HEK293 (cell line): ENCODE measurements at regions not wholly inside any gene's neighbourhood (a gene's known extent, or its start where the extent isn't known, plus 50 kb on each side); places are given as distances from the start of the nearest gene placed in this dataset.

ENCODE experiments used
- BCL11B ChIP-seq: fragments of 450-650 bp; formaldehyde crosslinking; IDR thresholded peaks from 2 replicates; pipeline ENCODE4 v1.5.1; 2016; ENCODE audit warnings: low read depth, missing biosample characterization, missing genetic modification characterization
- KLF16 ChIP-seq: fragments of 450-650 bp; formaldehyde crosslinking; IDR thresholded peaks from 2 replicates; pipeline ENCODE4 v1.5.1; 2017; ENCODE audit warnings: missing biosample characterization, missing genetic modification characterization
- SETDB1 ChIP-seq: IDR thresholded peaks from one replicate; pipeline ENCODE4 v1.6.1; 2017; ENCODE audit warnings: mild to moderate bottlenecking, low read length, moderate library complexity, mixed read lengths; ENCODE audit not compliant: insufficient read length
- YY1 ChIP-seq: fragments of 450-650 bp; formaldehyde crosslinking; IDR thresholded peaks from 2 replicates; pipeline ENCODE4 v1.5.1; 2018; ENCODE audit warnings: missing biosample characterization, missing genetic modification characterization
- ZSCAN5A ChIP-seq: fragments of 450-650 bp; formaldehyde crosslinking; IDR thresholded peaks from 2 replicates; pipeline ENCODE4 v1.5.1; 2016; ENCODE audit warnings: missing biosample characterization, missing genetic modification characterization
- TF ChIP-seq, protein P1 (sequence below): fragments of 450-650 bp; formaldehyde crosslinking; IDR thresholded peaks from 2 replicates; pipeline ENCODE4 v1.5.1; 2016; ENCODE audit warnings: missing biosample characterization, missing genetic modification characterization

GRCh38 chr1:168447871-168448270 is 95.9 kb downstream of the XCL2 start:
- TF ChIP-seq, protein P1, sequence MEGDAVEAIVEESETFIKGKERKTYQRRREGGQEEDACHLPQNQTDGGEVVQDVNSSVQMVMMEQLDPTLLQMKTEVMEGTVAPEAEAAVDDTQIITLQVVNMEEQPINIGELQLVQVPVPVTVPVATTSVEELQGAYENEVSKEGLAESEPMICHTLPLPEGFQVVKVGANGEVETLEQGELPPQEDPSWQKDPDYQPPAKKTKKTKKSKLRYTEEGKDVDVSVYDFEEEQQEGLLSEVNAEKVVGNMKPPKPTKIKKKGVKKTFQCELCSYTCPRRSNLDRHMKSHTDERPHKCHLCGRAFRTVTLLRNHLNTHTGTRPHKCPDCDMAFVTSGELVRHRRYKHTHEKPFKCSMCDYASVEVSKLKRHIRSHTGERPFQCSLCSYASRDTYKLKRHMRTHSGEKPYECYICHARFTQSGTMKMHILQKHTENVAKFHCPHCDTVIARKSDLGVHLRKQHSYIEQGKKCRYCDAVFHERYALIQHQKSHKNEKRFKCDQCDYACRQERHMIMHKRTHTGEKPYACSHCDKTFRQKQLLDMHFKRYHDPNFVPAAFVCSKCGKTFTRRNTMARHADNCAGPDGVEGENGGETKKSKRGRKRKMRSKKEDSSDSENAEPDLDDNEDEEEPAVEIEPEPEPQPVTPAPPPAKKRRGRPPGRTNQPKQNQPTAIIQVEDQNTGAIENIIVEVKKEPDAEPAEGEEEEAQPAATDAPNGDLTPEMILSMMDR (tag by site-specific recombination): no peak
- TF ChIP-seq SETDB1 (no peak), ZSCAN5A (no peak), BCL11B (tag by site-specific recombination) (no peak), YY1 (no peak), KLF16 (tag by site-specific recombination) (no peak)
